Spinal cord (tissue), 9 donors: ENCODE measurements at regions not wholly inside any gene's neighbourhood (a gene's known extent, or its start where the extent isn't known, plus 50 kb on each side); places are given as distances from the start of the nearest gene placed in this dataset.
A peak's percentile ranks its signal among the peaks of the same experiment; 100 is the strongest.

ENCODE experiments used
- DNase-seq, 6 donors: peaks; one replicate each; pipeline versions ENCODE4 v3.0.0 to v3.0.0-alpha.2; 2013 to 2015; ENCODE audit warnings: low spot score in 6 of 6, low read depth in 4 of 6
- H3K27ac ChIP-seq: one replicate; pipeline ENCODE4 v1.5.1; 2013; ENCODE audit warnings: low read depth, low read length, control low read depth
- H3K27me3 ChIP-seq: one replicate; pipeline ENCODE4 v1.6.1; 2013; ENCODE audit warnings: low read length; ENCODE audit not compliant: control insufficient read depth, insufficient read depth
- H3K36me3 ChIP-seq: one replicate; pipeline ENCODE4 v1.6.1; 2013; ENCODE audit warnings: low read length; ENCODE audit not compliant: control insufficient read depth, insufficient read depth
- H3K4me1 ChIP-seq: one replicate; pipeline ENCODE4 v1.6.1; 2013; ENCODE audit warnings: low read length; ENCODE audit not compliant: control insufficient read depth, insufficient read depth
- H3K4me3 ChIP-seq: one replicate; pipeline ENCODE4 v1.5.1; 2013; ENCODE audit warnings: low read depth, low read length, control low read depth
- H3K9me3 ChIP-seq: one replicate; pipeline ENCODE4 v1.6.1; 2013; ENCODE audit warnings: low read length; ENCODE audit not compliant: control insufficient read depth, insufficient read depth
- WGBS: methylation state at CpG from one replicate; pipeline ENCODE4 v1.1.5; 2013; ENCODE audit warnings: missing lambda C conversion rate; ENCODE audit not compliant: insufficient coverage; 5-methylcytosine and 5-hydroxymethylcytosine counted together
- donor health status: healthy.

GRCh38 chr4:147068564-147068963 is 122.9 kb upstream of the TTC29 start:
- Histone ChIP-seq H3K27ac (no peak overlapping the region), H3K9me3 (peaks cover 4% of the 10 kb centered on the region), H3K36me3 (no peaks in the 10 kb centered on the region), H3K27me3 (no peaks in the 10 kb centered on the region), H3K4me1 (no peaks in the 10 kb centered on the region), H3K4me3 (no peak overlapping the region)
- WGBS = no CpG with 5 or more reads among the region's 4 CpGs
- no peak for DNase-seq

- no peak overlapping the region for H3K27ac ChIP-seq
- DNase-seq = no peak
- H3K36me3 ChIP-seq = no peaks in the 10 kb centered on the region
- no peaks in the 10 kb centered on the region for H3K4me1 ChIP-seq
- no peak overlapping the region for H3K4me3 ChIP-seq
- H3K9me3 ChIP-seq = peaks cover 4% of the 10 kb centered on the region
- H3K27me3 ChIP-seq = no peaks in the 10 kb centered on the region
- 92% methylated on average over 6 of the region's 6 CpGs for WGBS
Observed at GRCh38 chr4:147071209-147071740, 125.6 kb upstream of the TTC29 start.

- Histone ChIP-seq H3K4me3 (no peak overlapping the region), H3K27ac (no peak overlapping the region), H3K9me3 (peaks cover 4% of the 10 kb centered on the region), H3K36me3 (no peaks in the 10 kb centered on the region), H3K27me3 (no peaks in the 10 kb centered on the region), H3K4me1 (peaks cover 14% of the 10 kb centered on the region)
- no peak for DNase-seq
- no CpG with 5 or more reads among the region's 2 CpGs for WGBS
Observed at GRCh38 chr4:147076179-147076578, 130.5 kb upstream of the TTC29 start.

- H3K4me1 ChIP-seq = peaks cover 14% of the 10 kb centered on the region
- H3K9me3 ChIP-seq = peaks cover 4% of the 10 kb centered on the region
- H3K27ac ChIP-seq = no peak overlapping the region
- H3K36me3 ChIP-seq = no peaks in the 10 kb centered on the region
- DNase-seq = no peak
- no peak overlapping the region for H3K4me3 ChIP-seq
- no peaks in the 10 kb centered on the region for H3K27me3 ChIP-seq
Observed at GRCh38 chr4:147076728-147077127, 131.1 kb upstream of the TTC29 start.

GRCh38 chr4:147078362-147078761 is 132.7 kb upstream of the TTC29 start:
- H3K4me1 ChIP-seq = peaks cover 14% of the 10 kb centered on the region
- no peaks in the 10 kb centered on the region for H3K36me3 ChIP-seq
- H3K9me3 ChIP-seq = no peaks in the 10 kb centered on the region
- H3K27me3 ChIP-seq = no peaks in the 10 kb centered on the region
- peak overlapping the region; percentile 73 for H3K27ac ChIP-seq
- H3K4me3 ChIP-seq = no peak overlapping the region
- no peak for DNase-seq

GRCh38 chr4:147078875-147079658 is 133.4 kb upstream of the TTC29 start:
- peak in 5 of 6 donors; percentile 67 to 93 (median 77) for DNase-seq
- peaks cover 14% of the 10 kb centered on the region for H3K4me1 ChIP-seq
- H3K36me3 ChIP-seq = no peaks in the 10 kb centered on the region
- H3K27me3 ChIP-seq = no peaks in the 10 kb centered on the region
- no peak overlapping the region for H3K4me3 ChIP-seq
- H3K9me3 ChIP-seq = no peaks in the 10 kb centered on the region
- WGBS = 35% methylated on average over 17 of the region's 17 CpGs
- H3K27ac ChIP-seq = peak overlapping the region; percentile 73

GRCh38 chr4:147084861-147085260 is 139.2 kb upstream of the TTC29 start:
- no CpG with 5 or more reads among the region's 1 CpG for WGBS
- H3K4me1 ChIP-seq = peaks cover 4% of the 10 kb centered on the region
- H3K27ac ChIP-seq = no peak overlapping the region
- H3K9me3 ChIP-seq = no peaks in the 10 kb centered on the region
- no peaks in the 10 kb centered on the region for H3K27me3 ChIP-seq
- H3K36me3 ChIP-seq = no peaks in the 10 kb centered on the region
- H3K4me3 ChIP-seq = no peak overlapping the region
- DNase-seq = no peak

- no peak overlapping the region for H3K4me3 ChIP-seq
- H3K27me3 ChIP-seq = no peaks in the 10 kb centered on the region
- no peak for DNase-seq
- no peak overlapping the region for H3K27ac ChIP-seq
- H3K36me3 ChIP-seq = no peaks in the 10 kb centered on the region
- WGBS = no CpG with 5 or more reads among the region's 2 CpGs
- no peaks in the 10 kb centered on the region for H3K4me1 ChIP-seq
- H3K9me3 ChIP-seq = no peaks in the 10 kb centered on the region
Observed at GRCh38 chr4:147085781-147086180, 140.1 kb upstream of the TTC29 start.

GRCh38 chr4:147088146-147088545 is 142.5 kb upstream of the TTC29 start:
- H3K9me3 ChIP-seq = no peaks in the 10 kb centered on the region
- no peak overlapping the region for H3K27ac ChIP-seq
- no peaks in the 10 kb centered on the region for H3K4me1 ChIP-seq
- no peaks in the 10 kb centered on the region for H3K27me3 ChIP-seq
- H3K36me3 ChIP-seq = no peaks in the 10 kb centered on the region
- 63% methylated on average over 1 of the region's 4 CpGs for WGBS
- no peak overlapping the region for H3K4me3 ChIP-seq
- DNase-seq = no peak

GRCh38 chr4:147090486-147090885 is 144.8 kb upstream of the TTC29 start:
- WGBS = 93% methylated on average over 5 of the region's 5 CpGs
- H3K4me1 ChIP-seq = no peaks in the 10 kb centered on the region
- DNase-seq = no peak
- no peaks in the 10 kb centered on the region for H3K27me3 ChIP-seq
- no peaks in the 10 kb centered on the region for H3K9me3 ChIP-seq
- no peak overlapping the region for H3K27ac ChIP-seq
- H3K36me3 ChIP-seq = no peaks in the 10 kb centered on the region
- H3K4me3 ChIP-seq = no peak overlapping the region
